DMS79 (cell line): ENCODE measurements at regions not wholly inside any gene's neighbourhood (a gene's known extent, or its start where the extent isn't known, plus 50 kb on each side); places are given as distances from the start of the nearest gene placed in this dataset.
"Not testable (repeated sequence)": the region's sequence is repeated elsewhere in the genome, so short reads cannot be mapped to it uniquely, and the experiment has no call there.

Source experiments
- DNase-seq: peaks from one replicate; lab custom pipeline; 2025; lab: John Stamatoyannopoulos, UW

DNA sequence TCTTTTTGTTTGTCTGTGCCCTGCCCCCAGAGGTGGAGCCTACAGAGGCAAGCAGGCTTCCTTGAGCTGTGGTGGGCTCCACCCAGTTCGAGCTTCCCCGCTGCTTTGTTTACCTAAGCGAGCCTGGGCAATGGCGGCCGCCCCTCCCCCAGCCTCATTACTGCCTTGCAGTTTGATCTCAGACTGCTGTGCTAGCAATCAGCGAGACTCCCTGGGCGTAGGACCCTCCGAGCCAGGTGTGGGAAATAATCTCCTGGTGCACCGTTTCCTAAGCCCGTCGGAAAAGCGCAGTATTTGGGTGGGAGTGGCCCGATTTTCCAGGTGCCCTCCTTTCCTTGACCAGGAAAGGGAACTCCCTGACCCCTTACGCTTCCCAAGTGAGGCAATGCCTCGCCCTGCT is 78.6 kb upstream of the HAND2 start:
- not testable (repeated sequence) for DNase-seq

DNA sequence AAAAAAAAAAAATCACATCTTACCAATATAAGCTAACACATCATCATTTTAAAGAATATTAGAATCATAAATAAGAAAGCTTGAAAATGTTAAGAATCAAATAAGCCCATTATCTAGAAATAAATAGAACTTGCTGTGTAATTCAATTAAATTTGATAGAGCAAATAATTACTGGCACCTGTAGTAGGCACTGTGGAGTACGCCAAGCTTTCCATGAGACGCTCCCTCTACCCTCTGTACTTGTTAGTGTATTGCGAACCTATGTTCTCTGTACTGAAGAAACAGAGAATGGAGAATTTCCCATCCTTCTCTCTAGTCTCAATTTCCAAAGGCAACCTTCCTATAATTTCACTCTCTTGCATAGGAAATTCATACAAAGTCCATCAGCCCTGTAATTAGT is 61.7 kb upstream of the HAND2 start:
- no peak for DNase-seq

DNA sequence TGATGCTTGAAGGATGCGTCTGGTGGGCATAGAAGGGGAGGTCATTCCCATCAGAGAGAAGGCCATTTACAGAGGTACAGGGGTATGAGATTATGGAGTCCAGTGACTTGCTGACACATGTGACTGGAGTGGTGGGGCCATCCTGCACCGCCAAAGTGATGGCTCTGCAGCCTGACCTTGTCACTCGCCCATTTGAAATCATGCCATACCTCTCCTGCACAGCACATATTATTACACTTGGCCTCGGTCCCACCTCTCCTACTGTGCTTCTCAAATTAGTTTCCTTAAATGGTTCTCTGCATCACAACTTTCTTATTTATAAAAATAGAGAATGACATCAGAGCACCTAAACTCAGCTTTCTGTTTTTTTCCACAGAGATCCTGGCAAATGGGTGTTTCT is 60.7 kb upstream of the HAND2 start:
- no peak for DNase-seq

DNA sequence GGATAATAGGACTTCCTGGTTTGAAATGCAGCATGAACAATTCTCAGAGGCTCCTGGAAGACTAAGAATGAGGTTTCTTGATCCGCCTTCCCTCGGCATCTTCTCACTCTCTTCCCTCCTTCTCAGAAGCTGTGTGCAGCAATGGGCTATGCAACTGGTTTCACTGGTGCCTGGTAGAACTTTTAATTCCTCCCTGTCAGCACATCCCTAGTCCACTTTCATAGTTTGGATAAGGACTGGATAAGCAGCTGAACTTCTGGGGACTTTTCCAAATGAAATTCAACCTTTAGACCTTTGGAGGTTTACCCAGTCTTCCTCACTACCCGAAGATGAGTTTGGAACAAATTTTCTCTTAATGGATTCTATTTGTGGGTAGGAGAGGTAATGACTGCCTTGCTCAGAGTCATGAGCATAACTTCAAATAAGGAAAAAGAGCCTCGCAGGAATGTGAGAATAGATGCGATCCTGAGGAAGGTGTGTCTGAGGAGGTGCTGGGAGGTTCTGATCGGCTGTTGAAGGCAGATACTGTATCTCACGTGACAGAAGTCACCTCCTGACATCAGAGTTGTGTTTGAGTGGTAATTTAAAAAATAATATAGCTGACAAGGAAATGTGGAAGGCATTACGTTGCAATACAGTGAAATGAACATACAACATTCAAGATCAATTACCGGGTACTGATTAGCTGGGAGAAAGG is 56.0 kb upstream of the HAND2 start:
- DNase-seq, result no peak

DNA sequence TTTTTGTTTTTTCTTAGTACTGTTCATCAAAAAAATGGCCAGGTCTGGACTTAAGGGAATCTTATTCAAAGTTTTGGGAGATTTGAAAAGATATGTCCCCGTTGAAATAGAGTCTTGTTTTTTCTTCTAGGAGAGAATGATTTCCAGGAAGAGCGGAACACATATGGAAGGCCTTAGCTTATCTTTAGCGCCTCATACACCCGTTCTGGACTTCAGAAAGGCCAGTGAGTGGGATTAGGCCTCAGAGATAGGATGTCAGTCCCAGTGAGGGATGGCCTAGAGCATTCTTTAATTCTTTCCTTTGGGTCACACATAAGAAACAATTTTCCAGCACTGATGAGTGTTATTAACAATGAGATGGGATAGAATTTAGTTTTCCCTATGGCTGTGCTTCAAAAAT is 54.5 kb upstream of the HAND2 start:
- DNase-seq, result no peak
